ENCODE measurements at regions not wholly inside any gene's neighbourhood (a gene's known extent, or its start where the extent isn't known, plus 50 kb on each side); places are given as distances from the start of the nearest gene placed in this dataset.

- no peak for ATAC-seq
- Histone ChIP-seq H3K9me3 (peaks cover 0 to 4% (median 0%) of the 10 kb centered on the region in 12 donors), H3K27me3 (no peaks in the 10 kb centered on the region), H3K4me1 (no peaks in the 10 kb centered on the region), H3K36me3 (no peaks in the 10 kb centered on the region), H3K27ac (no peak overlapping the region), H3K4me3 (no peak overlapping the region)
- intact Hi-C loops (cut with DNase I) = no loop called here
- DNase-seq = no peak
- 8 to 18% (median 13%) methylated on average over 3 of the region's 3 CpGs for WGBS, 4 donors
- TF ChIP-seq POLR2A (IDR thresholded peaks at IDR 0.05) (no peak), CTCF (IDR thresholded peaks at IDR 0.05) (no peak)
These were observed 399.8 kb upstream of the EPHA7 start for GRCh38 chr6:93819189-93819588.

GRCh38 chr6:93817937-93818336, 398.6 kb upstream of the EPHA7 start:
- Histone ChIP-seq H3K4me3 (no peak overlapping the region), H3K27ac (no peak overlapping the region), H3K9me3 (peaks cover 0 to 7% (median 0%) of the 10 kb centered on the region in 12 donors), H3K27me3 (no peaks in the 10 kb centered on the region), H3K36me3 (no peaks in the 10 kb centered on the region), H3K4me1 (no peaks in the 10 kb centered on the region)
- TF ChIP-seq CTCF (IDR thresholded peaks at IDR 0.05) (no peak), POLR2A (IDR thresholded peaks at IDR 0.05) (no peak)
- ATAC-seq (no peak), DNase-seq (no peak)
- intact Hi-C loops (cut with DNase I) = no loop called here

GRCh38 chr6:93806409-93807270, 387.3 kb upstream of the EPHA7 start:
- Histone ChIP-seq H3K9me3 (peaks cover 0 to 11% (median 1%) of the 10 kb centered on the region in 12 donors), H3K4me1 (no peaks in the 10 kb centered on the region), H3K27ac (no peak overlapping the region), H3K27me3 (no peaks in the 10 kb centered on the region), H3K36me3 (no peaks in the 10 kb centered on the region), H3K4me3 (no peak overlapping the region)
- intact Hi-C loops (cut with DNase I) = no loop called here
- no peak for ATAC-seq
- DNase-seq = no peak
- WGBS, 4 donors = 80 to 91% (median 86%) methylated on average over 4 of the region's 4 CpGs
- TF ChIP-seq POLR2A (IDR thresholded peaks at IDR 0.05) = no peak
- TF ChIP-seq CTCF (IDR thresholded peaks at IDR 0.05) = no peak

GRCh38 chr6:93801101-93801847, 381.9 kb upstream of the EPHA7 start:
- TF ChIP-seq POLR2A (IDR thresholded peaks at IDR 0.05) = no peak
- no peak for TF ChIP-seq CTCF (IDR thresholded peaks at IDR 0.05)
- H3K27ac ChIP-seq = no peak overlapping the region
- no peak for ATAC-seq
- no peaks in the 10 kb centered on the region for H3K4me1 ChIP-seq
- intact Hi-C loops (cut with DNase I) = no loop called here
- no peak for DNase-seq
- 84 to 88% (median 86%) methylated on average over 2 of the region's 2 CpGs for WGBS, 4 donors
- no peaks in the 10 kb centered on the region for H3K36me3 ChIP-seq
- H3K4me3 ChIP-seq = no peak overlapping the region
- H3K27me3 ChIP-seq = no peaks in the 10 kb centered on the region
- no peaks in the 10 kb centered on the region for H3K9me3 ChIP-seq

Measured in heart left ventricle (tissue), 16 donors.